Smooth muscle cell (in vitro differentiated cells): ENCODE measurements at regions not wholly inside any gene's neighbourhood (a gene's known extent, or its start where the extent isn't known, plus 50 kb on each side); places are given as distances from the start of the nearest gene placed in this dataset.

Experiments used
- DNase-seq: peaks from one replicate; lab custom pipeline; 2025; ENCODE audit not compliant: unreplicated experiment; lab: John Stamatoyannopoulos, UW
- H2AFZ ChIP-seq: fragments of 200-600 bp; sonication (generic); 2 replicates; pipeline ENCODE4 v1.6.0; 2016; ENCODE audit warnings: antibody characterized with exemption, low read depth, mild to moderate bottlenecking
- H3F3A ChIP-seq: fragments of 200-600 bp; sonication (generic); 2 replicates; pipeline ENCODE4 v1.6.0; 2017; ENCODE audit warnings: antibody characterized with exemption, low read depth
- H3K27ac ChIP-seq: fragments of 200-600 bp; sonication (generic); 2 replicates; pipeline ENCODE4 v1.5.1; 2016; ENCODE audit warnings: low read depth, mild to moderate bottlenecking
- H3K27me3 ChIP-seq: fragments of 200-600 bp; sonication (generic); 2 replicates; pipeline ENCODE4 v1.6.1; 2016; ENCODE audit warnings: low read depth, mild to moderate bottlenecking
- H3K36me3 ChIP-seq: fragments of 200-600 bp; sonication (generic); 2 replicates; pipeline ENCODE4 v1.5.1; 2016; ENCODE audit warnings: low read depth
- H3K4me1 ChIP-seq: fragments of 200-600 bp; sonication (generic); 2 replicates; pipeline ENCODE4 v1.5.1; 2016; ENCODE audit warnings: low read depth
- H3K4me2 ChIP-seq: fragments of 200-600 bp; sonication (generic); 2 replicates; pipeline ENCODE4 v1.6.0; 2016; ENCODE audit warnings: mild to moderate bottlenecking
- H3K4me3 ChIP-seq: fragments of 200-600 bp; sonication (generic); 2 replicates; pipeline ENCODE4 v1.5.1; 2016; ENCODE audit warnings: mild to moderate bottlenecking
- H3K79me2 ChIP-seq: fragments of 200-600 bp; sonication (generic); 2 replicates; pipeline ENCODE4 v1.6.0; 2016; ENCODE audit warnings: low read depth, mild to moderate bottlenecking
- H3K9ac ChIP-seq: fragments of 200-600 bp; sonication (generic); 2 replicates; pipeline ENCODE4 v1.6.0; 2016; ENCODE audit warnings: low read depth
- H3K9me3 ChIP-seq: fragments of 200-600 bp; sonication (generic); replicated peaks from 2 replicates; pipeline ENCODE4 v1.5.1; 2016; ENCODE audit warnings: low read depth
- H4K20me1 ChIP-seq: fragments of 200-600 bp; sonication (generic); 2 replicates; pipeline ENCODE4 v1.6.0; 2016; ENCODE audit warnings: low read depth
- CTCF ChIP-seq: fragments of 200-600 bp; sonication (generic); IDR thresholded peaks from 2 replicates; pipeline ENCODE4 v1.5.1; 2017; ENCODE audit warnings: borderline replicate concordance, mild to moderate bottlenecking, antibody characterized with exemption; ENCODE audit not compliant: insufficient read depth, poor library complexity, severe bottlenecking
- WGBS: methylation state at CpG from one replicate; pipeline ENCODE4 v1.1.7; 2016; ENCODE audit warnings: low lambda C conversion rate; 5-methylcytosine and 5-hydroxymethylcytosine counted together

- Histone ChIP-seq H3K79me2 (no peaks in the 10 kb centered on the region), H3K4me3 (no peak overlapping the region), H3K36me3 (no peaks in the 10 kb centered on the region), H3K9me3 (peaks cover 2% of the 10 kb centered on the region), H3K27ac (no peak overlapping the region), H4K20me1 (no peaks in the 10 kb centered on the region), H3K4me1 (no peaks in the 10 kb centered on the region), H2AFZ (no peak overlapping the region), H3F3A (no peaks in the 10 kb centered on the region), H3K4me2 (no peak overlapping the region), H3K27me3 (no peaks in the 10 kb centered on the region), H3K9ac (no peak overlapping the region)
- TF ChIP-seq CTCF, result no peak
- 88% methylated on average over 7 of the region's 7 CpGs for WGBS
- DNase-seq, result no peak
Measured at GRCh38 chr9:31471010-31471409, 913.4 kb upstream of the ACO1 start.

- no peaks in the 10 kb centered on the region for H3K9me3 ChIP-seq
Measured at GRCh38 chr9:31486630-31487029, 897.8 kb upstream of the ACO1 start.

GRCh38 chr9:31490551-31491106 lies 893.8 kb upstream of the ACO1 start:
- H3K36me3 ChIP-seq, result no peaks in the 10 kb centered on the region
- H4K20me1 ChIP-seq, result no peaks in the 10 kb centered on the region
- no peak overlapping the region for H3K4me3 ChIP-seq
- no peak overlapping the region for H3K27ac ChIP-seq
- H3K79me2 ChIP-seq, result no peaks in the 10 kb centered on the region
- no peaks in the 10 kb centered on the region for H3K4me1 ChIP-seq
- H2AFZ ChIP-seq, result no peak overlapping the region
- H3F3A ChIP-seq, result no peaks in the 10 kb centered on the region
- H3K9ac ChIP-seq, result no peak overlapping the region
- no peak for TF ChIP-seq CTCF
- no peaks in the 10 kb centered on the region for H3K27me3 ChIP-seq
- H3K9me3 ChIP-seq, result no peaks in the 10 kb centered on the region
- no peak for DNase-seq
- whole genome bisulfite sequencing, result 90% methylated on average over 4 of the region's 4 CpGs
- no peak overlapping the region for H3K4me2 ChIP-seq

More at GRCh38 chr9:31486630-31487029, 897.8 kb upstream of the ACO1 start:
- Histone ChIP-seq H4K20me1 (no peaks in the 10 kb centered on the region), H3K27ac (no peak overlapping the region), H3F3A (no peaks in the 10 kb centered on the region), H3K9ac (no peak overlapping the region), H3K36me3 (no peaks in the 10 kb centered on the region), H3K4me2 (no peak overlapping the region), H2AFZ (no peak overlapping the region), H3K4me1 (no peaks in the 10 kb centered on the region), H3K4me3 (no peak overlapping the region), H3K79me2 (no peaks in the 10 kb centered on the region), H3K27me3 (no peaks in the 10 kb centered on the region)
- no peak for DNase-seq
- TF ChIP-seq CTCF, result no peak

GRCh38 chr9:31492229-31492628 lies 892.2 kb upstream of the ACO1 start:
- H3F3A ChIP-seq, result no peaks in the 10 kb centered on the region
- H3K9me3 ChIP-seq, result no peaks in the 10 kb centered on the region
- H3K4me1 ChIP-seq, result no peaks in the 10 kb centered on the region
- no peak overlapping the region for H2AFZ ChIP-seq
- no peaks in the 10 kb centered on the region for H3K27me3 ChIP-seq
- H3K79me2 ChIP-seq, result no peaks in the 10 kb centered on the region
- no peak overlapping the region for H3K4me3 ChIP-seq
- DNase-seq, result no peak
- H3K4me2 ChIP-seq, result no peak overlapping the region
- H3K27ac ChIP-seq, result no peak overlapping the region
- no peaks in the 10 kb centered on the region for H4K20me1 ChIP-seq
- TF ChIP-seq CTCF, result no peak
- WGBS, result 64% methylated on average over 1 of the region's 1 CpG
- no peaks in the 10 kb centered on the region for H3K36me3 ChIP-seq
- no peak overlapping the region for H3K9ac ChIP-seq
